ENCODE measurements at regions not wholly inside any gene's neighbourhood (a gene's known extent, or its start where the extent isn't known, plus 50 kb on each side); places are given as distances from the start of the nearest gene placed in this dataset.
"Not testable (repeated sequence)": the region's sequence is repeated elsewhere in the genome, so short reads cannot be mapped to it uniquely, and the experiment has no call there.

- no peak for DNase-seq
These were observed 248.6 kb upstream of the JADE1 start for GRCh38 chr4:128560754-128561495.

DNA sequence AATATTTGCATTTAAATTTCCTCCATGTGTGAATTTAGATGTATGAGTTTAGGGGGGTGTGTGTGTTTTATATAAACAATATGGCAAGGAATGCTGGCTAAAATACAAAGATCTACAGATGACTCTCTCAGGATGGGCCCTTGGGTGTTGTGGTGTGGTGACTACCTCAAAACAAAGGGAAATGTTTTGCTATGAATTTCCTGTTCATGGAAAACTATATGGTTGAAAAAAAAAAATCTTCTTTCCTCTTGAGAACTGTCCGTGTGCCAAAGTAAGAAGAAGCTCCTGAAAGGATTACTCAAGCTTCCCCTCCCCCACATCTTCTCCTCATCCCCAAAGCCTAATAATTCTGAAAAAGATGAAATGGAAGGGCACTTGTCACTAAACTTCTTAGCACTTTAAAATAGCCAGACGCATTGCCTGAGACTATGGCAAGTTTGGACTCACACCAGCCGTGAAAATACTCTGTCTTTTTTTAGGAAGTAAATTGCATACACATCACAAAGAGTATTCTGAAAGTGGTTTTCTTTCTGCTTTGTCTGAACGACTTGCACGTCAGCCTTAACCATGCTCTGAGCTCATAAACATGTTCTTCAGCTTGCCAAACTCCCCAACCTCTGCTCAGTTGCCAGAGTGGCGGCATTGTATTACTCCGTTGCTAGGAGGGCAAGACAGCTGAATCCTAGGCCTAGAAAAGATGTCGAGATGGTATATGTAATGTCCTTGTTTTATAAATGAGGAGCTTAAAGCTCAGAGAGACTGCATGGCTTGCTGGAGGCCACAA is 250.4 kb upstream of the JADE1 start:
- no peak for DNase-seq

- DNase-seq = no peak
These were observed 252.7 kb upstream of the JADE1 start for GRCh38 chr4:128556756-128557155.

DNA sequence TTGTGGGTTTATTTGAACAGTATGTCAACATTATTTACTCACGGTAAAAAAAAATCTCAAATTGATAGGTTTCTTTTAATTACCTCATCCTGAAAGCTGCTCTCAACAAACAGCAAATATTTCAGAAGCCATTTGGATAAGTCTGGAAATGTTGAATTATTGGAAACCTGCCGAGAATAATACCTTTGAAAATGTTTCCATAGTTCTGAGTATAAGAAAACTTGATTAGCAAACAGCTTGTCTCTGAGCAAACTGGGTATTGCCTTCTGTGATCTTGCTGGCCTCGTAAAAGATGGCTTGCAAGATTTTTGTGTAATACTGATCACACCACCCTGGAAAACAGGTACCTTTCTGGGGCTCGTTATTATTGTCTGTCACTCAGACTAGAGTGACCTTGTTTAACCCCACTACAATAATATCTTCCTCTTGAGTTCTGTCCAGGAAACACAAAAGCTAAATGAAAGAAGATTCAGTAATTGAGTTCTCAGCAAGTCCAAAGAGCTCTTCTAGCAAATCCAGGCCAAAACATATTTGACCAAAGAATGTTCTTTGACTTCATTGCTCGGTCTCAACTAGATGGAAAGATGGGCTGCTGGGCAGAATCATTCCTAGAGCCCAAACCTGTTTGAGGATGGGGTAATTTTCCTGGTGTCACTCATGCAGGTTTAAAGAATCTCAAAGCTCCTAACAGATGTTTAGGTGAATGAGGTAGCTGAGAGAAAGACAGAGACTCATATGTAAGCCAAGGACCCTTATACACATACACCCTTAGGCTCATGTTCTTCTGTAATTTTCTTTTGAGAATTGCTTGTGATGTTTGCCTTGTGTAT is 255.6 kb upstream of the JADE1 start:
- DNase-seq = no peak

GRCh38 chr4:128552586-128552907 is 257.0 kb upstream of the JADE1 start:
- no peak for DNase-seq

GRCh38 chr4:128551280-128551679 is 258.2 kb upstream of the JADE1 start:
- no peak for DNase-seq

DNA sequence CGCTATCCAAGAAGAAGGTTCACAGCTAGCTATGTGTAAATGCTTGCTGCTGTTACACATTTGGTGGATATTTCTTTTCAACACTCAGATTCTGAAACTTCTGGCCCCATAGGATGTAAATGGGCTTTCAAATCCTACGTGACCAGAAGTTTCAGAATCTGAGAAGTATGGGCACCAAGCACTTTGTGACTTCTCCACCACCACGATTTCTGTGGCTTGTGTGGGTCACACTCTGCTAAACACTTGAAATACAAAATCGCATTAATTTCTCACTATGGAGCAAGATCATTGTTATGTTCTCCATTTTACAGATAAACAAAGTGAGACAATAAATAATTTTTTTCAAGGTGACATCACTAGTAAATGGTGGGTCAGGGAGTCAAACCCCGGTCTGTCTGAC is 259.4 kb upstream of the JADE1 start:
- DNase-seq = no peak

DNA sequence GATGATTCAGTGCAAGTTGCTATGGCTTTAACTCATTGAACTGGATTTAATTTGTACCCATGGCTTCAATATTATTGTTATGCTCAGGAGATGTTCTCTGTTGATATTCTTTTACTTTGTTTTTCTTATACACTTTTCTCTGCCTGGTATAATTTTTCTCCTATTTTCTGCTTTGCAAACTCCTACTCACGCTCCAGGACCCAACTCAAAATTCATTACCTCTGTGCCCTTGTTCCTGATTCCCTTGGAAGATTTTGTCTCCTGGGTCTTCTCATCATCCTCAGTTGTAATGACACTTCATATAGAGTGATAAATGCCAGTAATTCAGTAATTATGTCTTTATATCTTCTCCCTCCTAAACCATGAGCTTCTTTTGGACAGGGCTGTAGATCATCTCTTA is 259.9 kb upstream of the JADE1 start:
- no peak for DNase-seq

- no peak for DNase-seq
These were observed 260.8 kb upstream of the PGRMC2 start for GRCh38 chr4:128548381-128548780.

DNA sequence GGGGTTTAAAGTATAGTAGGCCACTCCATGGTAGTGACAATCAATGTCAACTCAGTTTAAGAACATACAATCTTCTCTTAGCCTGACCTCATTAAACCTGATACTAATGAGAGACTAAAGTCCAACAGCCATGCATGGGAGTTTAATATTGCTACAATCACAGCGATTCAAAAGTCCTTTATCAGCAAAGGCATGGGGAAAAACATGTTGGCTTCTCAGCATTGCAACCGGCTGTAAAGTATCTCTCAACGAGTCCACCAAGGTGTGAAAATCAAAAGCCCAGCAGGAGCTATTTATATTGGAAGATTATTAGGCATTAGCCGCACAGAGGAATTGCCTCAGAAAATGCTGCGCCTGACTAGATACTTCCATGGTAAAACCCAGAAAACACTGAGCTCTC is 256.7 kb upstream of the PGRMC2 start:
- no peak for DNase-seq

DNA sequence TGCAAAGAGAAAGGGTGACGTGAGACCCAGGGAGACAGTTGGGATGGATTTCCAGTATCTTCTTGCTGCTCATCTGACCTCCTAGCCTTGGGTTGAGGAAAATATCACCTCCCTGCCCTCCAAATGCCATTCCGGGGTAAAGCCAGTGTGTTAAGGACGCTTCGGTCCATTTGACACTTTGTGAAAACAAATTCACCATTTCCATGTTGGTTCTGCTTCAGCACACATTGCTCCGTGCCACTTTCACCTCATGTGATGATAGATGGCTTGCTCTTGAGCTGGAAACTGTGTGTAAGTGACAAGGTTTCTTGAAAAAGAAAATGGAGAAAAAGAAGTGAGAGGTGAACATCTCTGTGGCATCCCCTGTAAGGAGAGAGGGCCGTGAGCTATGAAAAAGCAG is 256.1 kb upstream of the PGRMC2 start:
- DNase-seq = no peak

DNA sequence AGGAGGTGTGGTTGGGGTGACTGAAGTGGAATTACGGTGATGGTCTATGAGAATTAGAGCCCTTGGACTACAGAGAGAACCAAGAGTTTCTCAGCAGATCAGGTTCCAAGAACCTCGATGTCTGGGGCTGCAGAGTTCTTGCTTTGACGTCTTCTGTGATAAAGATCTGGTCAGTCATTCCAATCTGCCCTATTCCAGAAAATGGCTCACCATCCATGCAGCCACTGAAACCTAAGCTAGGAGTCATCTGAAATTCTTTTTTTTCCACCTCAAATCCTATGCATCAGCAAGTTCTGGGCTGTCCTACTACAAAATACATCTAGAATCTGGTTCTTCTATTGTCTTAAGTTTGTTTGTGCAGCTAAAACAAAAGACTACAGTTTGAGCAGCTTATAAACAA is 254.4 kb upstream of the PGRMC2 start:
- no peak for DNase-seq

GRCh38 chr4:128540122-128540521 is 252.5 kb upstream of the PGRMC2 start:
- DNase-seq = no peak

DNA sequence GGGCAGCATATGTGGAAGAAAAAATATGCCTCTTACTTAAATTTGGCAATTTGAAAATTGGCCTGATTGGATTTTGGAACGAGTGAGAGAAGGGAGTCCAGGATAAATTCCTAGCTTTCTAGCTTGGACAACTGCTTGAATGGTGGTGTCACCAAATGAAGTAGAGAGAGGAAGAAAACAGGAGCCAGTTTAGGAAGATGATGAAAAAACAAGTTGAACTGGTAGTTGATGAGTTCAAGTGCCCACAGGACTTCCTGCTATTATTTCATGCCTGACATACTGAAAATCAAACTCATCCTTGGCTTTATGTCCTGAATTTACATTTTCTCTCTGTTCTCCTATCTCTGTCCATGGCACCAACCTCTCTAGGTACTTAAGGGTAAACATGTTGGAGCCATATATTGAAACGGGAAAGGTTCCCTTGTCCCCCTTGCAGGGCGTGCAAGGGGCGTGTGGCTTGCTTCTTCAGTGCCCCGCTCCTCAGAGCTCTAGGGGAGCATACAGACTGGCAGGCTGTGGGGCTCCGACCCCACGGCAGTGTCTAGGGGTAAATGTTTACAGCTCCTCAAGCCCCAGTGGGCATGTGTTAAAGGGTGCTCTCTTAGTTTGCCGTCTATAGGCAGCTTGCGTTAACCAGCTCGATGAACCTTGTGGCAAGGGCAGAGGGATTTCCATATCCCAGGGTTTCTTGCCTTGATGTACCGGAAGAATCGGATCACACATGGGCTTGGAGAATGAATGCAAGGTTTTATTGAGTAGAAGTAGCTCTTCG is 250.7 kb upstream of the PGRMC2 start:
- no peak for DNase-seq

- DNase-seq = no peak
These were observed 249.1 kb upstream of the PGRMC2 start for GRCh38 chr4:128536746-128537145.

GRCh38 chr4:128535510-128535909 is 247.9 kb upstream of the PGRMC2 start:
- not testable (repeated sequence) for DNase-seq

- DNase-seq = no peak
These were observed 241.4 kb upstream of the PGRMC2 start for GRCh38 chr4:128528793-128529553.

DNA sequence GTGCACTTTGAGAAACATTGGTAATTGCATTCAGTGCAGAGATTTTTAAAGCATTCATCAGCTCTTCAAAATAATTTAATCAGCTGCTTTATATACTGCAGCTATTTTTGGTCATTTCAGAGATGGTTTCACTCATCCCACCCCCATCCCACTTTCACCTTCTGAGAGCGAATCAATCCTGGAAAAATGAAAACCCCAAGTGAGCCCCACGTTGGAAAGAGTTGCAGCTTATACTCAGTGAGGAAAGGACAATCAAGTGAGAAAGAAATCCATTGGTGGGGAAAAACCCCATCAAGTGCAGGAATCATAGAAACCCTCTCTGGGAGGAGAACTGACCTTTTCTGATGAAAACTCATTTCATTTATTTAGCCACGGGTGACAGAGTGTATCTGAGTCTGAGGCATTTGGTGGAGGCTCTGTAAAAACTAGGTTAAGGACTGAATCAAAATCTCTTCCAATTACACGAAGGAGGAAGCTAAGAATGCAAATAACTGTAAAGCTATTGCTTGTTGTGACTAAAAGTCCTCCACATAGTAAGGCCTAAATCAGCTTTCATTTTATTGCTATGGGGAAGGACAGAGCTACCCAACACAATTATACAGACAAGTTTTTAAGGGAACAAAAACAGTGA is 240.4 kb upstream of the PGRMC2 start:
- no peak for DNase-seq

DNA sequence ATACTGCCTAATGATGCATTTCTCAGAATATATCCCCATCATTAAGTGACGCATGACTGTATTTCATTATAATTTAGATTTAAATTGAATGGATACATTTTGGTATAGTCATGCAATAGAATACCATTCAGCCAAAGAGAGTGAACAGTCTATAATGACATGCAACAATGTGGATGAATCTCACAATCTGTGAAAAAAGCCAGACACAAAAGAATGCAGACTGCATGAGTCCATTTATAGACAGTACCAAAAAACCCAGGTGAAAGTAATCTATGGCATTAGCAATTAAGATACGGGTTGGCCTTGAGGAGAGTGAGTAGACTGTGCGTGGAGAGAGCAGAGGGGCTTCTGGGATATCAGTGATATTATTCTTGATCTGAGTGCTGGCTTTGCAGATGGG is 239.7 kb upstream of the PGRMC2 start:
- DNase-seq = no peak

- no peak for DNase-seq
These were observed 238.5 kb upstream of the PGRMC2 start for GRCh38 chr4:128525992-128526630.

GRCh38 chr4:128525387-128525786 is 237.8 kb upstream of the PGRMC2 start:
- no peak for DNase-seq
